ENCODE measurements at regions not wholly inside any gene's neighbourhood (a gene's known extent, or its start where the extent isn't known, plus 50 kb on each side); places are given as distances from the start of the nearest gene placed in this dataset.

DNA sequence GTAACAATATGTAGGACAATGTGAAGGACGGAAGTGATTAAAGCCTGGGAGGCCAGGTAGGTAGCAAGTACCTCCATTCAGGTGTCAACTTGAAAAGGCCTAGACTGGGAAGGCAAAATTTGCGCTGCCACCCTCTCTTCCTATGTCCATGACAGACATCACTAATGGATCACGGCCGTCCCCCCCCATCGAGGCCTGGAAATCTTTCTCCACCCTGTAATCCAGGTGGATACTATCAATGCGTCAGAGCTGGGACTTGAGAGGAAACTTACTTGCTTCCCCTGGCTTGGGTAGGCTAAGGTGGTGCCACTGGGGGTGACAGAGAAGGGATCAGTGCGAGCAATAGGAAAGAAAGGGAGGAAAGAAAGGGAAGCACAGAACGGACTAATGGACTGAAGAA is 156.1 kb downstream of the SALL1 start:
- TF ChIP-seq, protein P1, sequence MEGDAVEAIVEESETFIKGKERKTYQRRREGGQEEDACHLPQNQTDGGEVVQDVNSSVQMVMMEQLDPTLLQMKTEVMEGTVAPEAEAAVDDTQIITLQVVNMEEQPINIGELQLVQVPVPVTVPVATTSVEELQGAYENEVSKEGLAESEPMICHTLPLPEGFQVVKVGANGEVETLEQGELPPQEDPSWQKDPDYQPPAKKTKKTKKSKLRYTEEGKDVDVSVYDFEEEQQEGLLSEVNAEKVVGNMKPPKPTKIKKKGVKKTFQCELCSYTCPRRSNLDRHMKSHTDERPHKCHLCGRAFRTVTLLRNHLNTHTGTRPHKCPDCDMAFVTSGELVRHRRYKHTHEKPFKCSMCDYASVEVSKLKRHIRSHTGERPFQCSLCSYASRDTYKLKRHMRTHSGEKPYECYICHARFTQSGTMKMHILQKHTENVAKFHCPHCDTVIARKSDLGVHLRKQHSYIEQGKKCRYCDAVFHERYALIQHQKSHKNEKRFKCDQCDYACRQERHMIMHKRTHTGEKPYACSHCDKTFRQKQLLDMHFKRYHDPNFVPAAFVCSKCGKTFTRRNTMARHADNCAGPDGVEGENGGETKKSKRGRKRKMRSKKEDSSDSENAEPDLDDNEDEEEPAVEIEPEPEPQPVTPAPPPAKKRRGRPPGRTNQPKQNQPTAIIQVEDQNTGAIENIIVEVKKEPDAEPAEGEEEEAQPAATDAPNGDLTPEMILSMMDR (IDR thresholded peaks at IDR 0.05): no peak

DNA sequence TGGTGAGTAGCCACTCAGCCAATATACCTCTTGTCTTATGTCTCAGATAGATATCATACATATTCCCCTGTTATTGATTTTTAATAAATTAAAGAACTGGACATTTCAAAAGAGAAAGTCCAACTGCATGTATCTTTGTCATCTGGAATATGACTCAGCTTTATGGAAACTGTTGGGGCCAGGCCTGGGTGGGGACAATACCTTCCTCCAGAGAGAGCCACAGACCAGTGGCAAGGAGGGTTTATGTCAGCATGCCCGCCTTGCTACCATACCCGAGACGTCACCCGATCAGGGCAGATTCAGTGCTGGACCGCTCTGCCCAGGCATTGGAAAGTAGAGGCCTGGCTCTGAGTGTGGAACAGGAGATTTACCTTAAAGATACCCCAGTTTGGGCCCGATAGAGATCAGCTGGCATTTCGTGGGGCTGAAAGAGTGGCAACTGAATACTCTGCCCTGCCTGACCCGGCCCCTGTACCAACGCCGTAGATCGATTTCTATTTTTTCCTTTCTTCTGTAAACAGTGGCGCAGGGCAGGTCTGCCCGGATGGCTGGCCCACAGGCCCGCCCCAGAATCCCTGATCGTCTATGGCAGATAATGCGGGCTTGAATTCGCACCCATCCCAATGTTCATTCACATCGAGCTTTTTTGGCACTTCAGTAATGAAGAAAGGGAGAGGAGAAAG is 158.6 kb downstream of the SALL1 start:
- TF ChIP-seq, protein P1 (IDR thresholded peaks at IDR 0.05): no peak

DNA sequence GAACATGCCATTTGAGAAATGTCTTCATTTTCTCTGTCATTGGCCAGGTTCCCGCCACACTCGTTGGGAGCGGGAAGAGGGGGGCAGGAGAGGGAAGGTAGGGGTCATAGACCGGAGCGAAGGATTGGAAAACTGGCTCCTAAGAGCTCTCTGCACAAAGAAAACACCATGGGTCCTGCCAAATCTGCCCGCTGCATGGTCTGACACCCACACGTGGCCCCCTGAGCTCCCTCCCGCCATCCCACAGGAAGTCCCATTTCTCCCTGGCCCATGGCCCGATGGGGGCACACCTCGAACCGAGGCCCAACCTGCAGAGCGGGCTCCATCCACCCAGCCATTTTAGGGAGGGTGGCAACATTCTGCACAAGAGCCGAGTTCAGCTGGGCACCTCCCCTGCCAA is 159.6 kb downstream of the SALL1 start:
- TF ChIP-seq, protein P1 (IDR thresholded peaks at IDR 0.05): no peak

DNA sequence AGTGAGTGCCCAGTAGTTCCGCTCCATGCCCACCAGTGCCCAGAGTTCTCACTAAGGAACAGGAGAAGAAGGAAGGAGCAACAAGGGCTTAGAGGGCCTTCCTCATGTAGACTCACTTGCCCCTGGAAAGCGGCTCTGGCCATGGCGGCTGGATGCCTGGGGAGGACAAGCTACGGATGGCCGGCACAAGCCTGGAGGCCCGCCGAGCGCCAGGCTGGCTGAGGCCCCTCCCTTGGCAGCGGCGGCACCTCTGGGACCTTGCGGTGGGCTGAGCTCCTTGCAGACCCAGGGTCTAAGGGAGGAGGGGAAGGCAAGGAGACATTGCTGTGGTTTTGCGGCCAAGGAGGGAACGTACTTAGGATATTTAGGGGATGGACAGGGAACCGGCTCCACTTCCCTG is 160.1 kb downstream of the SALL1 start:
- TF ChIP-seq, protein P1 (IDR thresholded peaks at IDR 0.05): no peak

DNA sequence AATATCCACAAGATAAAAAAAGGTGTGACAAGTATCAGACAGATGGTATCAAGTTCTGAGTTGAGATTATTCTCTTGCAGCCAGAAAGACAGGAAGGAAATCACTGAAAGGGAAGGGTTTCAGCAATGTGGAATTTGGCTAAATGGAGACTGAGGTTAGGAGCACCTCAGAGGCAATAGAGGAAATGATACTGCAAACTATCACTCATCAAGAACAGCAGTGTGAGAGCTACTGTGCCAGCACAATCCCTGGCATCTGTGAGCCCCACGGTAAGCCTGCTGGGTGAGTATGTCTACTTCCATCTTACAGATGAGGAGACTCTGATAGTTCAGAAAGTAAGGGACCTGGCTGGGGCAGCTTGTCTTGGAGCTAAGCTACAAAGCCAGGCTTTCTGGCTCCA is 162.0 kb downstream of the SALL1 start:
- TF ChIP-seq, protein P1 (IDR thresholded peaks at IDR 0.05): no peak

DNA sequence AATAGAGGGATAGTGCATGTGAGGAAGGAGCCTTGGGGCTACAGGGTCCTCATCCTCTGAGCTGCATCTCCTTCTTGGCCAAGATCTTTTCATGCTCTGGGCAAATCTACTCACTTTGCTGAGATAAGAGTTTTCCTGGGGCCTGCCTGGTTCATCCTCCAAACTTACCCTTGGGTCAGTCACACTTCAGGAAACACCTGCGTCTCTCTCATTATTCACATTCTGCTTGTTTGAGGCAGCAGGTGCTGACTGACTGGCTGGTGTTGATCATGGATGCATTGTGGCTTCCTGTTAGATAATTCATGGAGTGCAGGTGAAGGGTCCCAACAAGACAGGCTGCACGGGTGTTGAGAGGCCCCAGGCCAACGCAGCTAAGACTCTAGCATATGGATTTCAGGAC is 162.6 kb downstream of the SALL1 start:
- TF ChIP-seq, protein P1 (IDR thresholded peaks at IDR 0.05): no peak

DNA sequence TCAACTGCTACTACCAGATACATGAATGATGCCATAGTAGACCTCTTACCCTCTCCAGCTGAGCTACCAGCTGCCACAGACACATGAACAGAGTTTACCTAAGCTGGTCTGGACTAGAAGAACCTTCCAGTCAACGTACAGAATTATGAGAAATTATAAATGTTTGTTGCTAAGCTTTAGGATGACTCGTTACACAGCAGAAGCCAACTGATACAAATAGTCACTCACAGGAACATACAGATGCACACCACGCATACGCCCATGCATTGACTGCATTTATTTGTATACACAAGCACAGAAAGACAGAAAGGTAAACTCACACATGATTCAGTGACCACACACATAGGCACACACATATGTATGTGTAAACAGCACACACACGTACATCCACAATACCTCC is 164.6 kb downstream of the SALL1 start:
- TF ChIP-seq, protein P1 (IDR thresholded peaks at IDR 0.05): no peak

DNA sequence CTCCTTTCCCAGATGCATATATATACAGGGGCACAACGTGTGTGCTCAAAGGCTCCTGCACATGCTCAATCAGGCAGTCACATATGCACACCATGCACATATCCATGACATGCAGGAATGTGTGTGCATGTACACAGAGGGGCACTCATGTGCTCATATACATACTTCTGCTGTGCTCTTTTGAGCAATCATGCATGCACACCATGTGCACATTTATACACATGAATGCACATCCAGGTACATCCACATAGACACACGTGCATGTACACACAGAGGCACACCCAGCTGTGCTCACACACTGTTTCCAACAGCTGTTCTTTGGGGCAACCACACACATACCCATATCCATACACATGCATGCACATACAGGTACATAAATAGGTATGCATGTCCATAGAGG is 165.3 kb downstream of the SALL1 start:
- TF ChIP-seq, protein P1 (IDR thresholded peaks at IDR 0.05): no peak

Data from LNCAP (cell line).